SKM-1 (cell line): ENCODE measurements at regions not wholly inside any gene's neighbourhood (a gene's known extent, or its start where the extent isn't known, plus 50 kb on each side); places are given as distances from the start of the nearest gene placed in this dataset.

ENCODE experiments used
- DNase-seq: peaks from one replicate; lab custom pipeline; 2025; ENCODE audit not compliant: unreplicated experiment; lab: John Stamatoyannopoulos, UW

GRCh38 chr13:105655046-105655445 is 880.4 kb downstream of the EFNB2 start:
- no peak for DNase-seq

DNA sequence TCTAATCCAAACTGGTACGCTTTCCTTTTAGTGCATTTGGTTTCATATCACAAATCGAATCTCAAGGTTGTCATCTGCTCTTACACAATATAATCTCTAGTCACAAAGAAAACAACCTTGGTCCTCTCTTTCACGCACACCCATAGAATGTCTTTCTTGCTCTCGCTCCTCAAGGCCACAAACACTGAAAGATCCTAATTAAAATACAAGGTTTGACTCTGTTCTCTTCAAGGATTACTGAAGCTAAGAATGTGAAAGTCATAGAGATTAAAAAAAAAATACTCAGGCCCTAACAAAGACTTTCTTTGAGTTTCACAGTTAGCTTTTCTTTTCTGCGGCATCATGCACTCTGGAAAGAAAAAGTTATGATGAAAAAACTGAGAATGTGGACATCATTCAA is 891.5 kb downstream of the EFNB2 start:
- no peak for DNase-seq

DNA sequence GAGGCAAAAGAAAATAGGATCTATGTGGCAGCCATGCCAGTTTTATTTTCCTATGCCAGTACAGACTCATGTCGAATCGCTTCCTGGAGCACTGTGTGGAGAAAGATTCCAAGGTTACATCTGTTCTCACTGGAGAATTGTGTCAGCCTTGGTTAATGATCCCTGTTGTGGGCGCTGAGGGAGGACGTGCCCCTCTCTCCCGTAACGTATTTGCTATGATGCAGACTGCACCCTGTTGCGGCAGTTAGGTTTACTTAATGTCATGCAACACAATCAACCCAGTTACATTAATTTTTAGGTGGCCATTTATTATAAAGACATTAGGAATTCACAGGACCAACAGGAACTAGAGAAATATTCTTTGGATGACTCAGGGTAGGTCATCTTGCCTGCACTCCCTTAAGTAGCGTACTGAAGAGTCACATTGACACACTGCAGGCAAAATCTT is 892.9 kb downstream of the EFNB2 start:
- no peak for DNase-seq

GRCh38 chr13:105641121-105641520 is 894.3 kb downstream of the EFNB2 start:
- no peak for DNase-seq

- DNase-seq, result no peak
Observed at GRCh38 chr13:105638426-105638825, 897.0 kb downstream of the EFNB2 start.

DNA sequence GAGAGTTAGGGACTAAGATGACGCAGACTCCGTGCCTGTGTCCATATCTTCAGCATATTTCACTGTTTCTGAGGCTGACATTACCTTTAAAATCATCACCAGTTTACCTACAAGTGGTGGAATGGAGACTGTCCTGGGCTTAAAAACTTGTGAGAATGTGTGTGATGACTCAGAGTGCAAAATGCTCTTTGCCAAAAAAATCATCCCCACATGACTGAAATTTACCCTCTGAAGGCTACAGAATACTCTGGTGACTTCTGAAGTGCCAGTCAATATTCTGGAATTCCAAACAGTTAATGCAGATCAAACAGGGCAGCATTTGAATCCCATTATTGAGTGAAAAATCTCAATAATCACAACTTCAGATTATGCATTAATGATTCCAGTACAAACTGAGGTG is 901.4 kb downstream of the EFNB2 start:
- no peak for DNase-seq

DNA sequence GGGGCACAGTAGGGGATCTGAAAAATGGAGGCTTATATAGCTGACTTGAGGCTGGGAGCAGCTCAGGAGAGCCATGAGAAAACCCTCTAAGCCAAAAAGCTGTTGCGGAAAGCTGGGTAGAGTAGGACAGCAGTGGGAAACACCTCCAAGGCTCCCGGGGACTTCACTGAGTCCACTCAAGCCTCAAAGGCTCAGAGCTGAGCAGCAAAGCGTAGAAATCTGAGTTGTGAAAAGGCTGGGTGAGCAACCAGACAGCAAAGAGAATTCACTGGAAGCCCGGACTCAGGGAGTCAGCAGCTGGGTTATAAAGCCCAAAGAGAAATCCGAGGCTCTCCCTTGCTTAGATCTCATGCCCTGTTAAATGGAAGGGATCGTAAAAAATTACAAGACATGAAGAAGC is 905.0 kb downstream of the EFNB2 start:
- DNase-seq, result no peak

GRCh38 chr13:105627270-105627669 is 908.2 kb downstream of the EFNB2 start:
- no peak for DNase-seq

GRCh38 chr13:105625691-105626090 is 909.8 kb downstream of the EFNB2 start:
- DNase-seq, result no peak

- no peak for DNase-seq
Observed at GRCh38 chr13:105616333-105617075, 919.0 kb downstream of the EFNB2 start.

DNA sequence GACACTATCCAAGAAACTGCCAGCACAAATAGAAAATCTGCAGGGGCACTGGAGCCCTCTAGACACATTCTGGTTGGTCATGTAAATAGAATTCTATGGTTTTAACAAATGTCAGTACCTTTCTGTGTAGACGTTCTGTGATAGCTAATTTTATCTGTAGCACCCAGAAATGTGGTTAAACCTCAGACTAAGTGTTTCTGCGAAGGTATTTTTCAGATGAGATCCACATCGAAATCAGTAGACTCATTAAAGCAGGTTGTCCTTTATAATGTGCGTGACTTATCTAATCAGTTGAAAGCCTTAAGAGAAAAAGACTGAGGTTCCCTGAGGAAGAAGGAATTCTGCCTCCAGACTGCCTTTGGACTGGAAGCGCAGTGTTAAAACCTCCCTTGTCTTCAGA is 922.9 kb downstream of the EFNB2 start:
- DNase-seq, result no peak

- DNase-seq, result no peak
Observed at GRCh38 chr13:105611424-105611823, 924.0 kb downstream of the EFNB2 start.

DNA sequence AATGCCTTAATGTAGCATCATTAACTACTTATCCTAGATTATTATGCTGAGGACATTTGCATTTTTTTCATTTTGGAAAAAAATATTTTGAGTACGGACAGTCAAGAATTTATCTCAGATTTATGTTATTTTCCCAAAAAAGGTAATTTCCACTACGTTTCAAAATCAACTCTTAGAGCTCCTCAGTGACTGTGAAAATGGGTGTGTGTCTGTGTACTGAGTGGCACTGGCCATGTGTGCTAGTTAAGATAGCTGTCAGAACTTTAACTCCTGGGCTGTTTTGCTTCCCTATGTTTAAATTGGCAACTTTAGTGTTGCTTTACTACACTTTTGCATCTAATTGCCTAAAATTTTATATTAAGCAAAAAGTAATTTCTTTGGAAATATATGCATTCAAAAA is 927.4 kb downstream of the EFNB2 start:
- DNase-seq, result no peak

GRCh38 chr13:105607426-105607825 is 928.0 kb downstream of the EFNB2 start:
- no peak for DNase-seq

- DNase-seq, result no peak
Observed at GRCh38 chr13:105607016-105607415, 928.4 kb downstream of the EFNB2 start.

- no peak for DNase-seq
Observed at GRCh38 chr13:105602956-105603670, 932.3 kb downstream of the EFNB2 start.

- no peak for DNase-seq
Observed at GRCh38 chr13:105599477-105600037, 935.9 kb downstream of the EFNB2 start.

DNA sequence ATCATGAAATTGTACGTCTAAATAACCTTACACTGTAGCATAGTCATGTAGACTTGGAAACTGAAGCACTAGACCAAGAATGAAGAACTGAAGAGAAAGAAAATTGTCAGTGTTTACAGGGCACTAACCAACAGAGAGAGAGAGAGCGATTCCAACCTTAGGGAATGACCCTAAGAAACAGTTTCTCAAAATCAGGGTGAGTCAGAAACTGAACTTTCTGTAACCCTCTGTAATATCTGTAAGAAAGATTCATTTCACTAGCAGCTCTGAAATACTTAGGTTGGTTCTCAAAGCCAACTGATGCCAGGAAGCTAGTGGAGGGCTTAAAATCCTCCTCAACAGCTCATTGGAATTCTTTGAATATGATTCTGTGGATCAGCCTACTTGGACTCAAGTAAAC is 936.9 kb downstream of the EFNB2 start:
- DNase-seq, result no peak

DNA sequence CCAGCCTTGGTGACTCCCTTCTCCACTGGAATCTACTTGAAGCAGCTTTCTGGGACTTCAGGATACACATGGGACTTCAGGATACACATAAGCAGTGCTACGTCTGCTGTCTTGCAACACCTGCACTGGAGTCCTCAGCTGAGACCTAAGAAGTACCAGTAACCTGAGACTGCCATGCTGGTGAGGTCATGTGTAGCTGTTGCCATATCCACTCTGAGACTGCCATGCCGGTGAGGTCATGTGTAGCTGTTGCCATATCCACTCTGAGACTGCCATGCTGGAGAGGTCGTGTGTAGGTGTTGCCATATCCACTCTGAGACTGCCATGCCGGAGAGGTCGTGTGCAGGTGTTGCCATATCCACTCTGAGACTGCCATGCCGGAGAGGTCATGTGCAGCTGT is 937.9 kb downstream of the EFNB2 start:
- no peak for DNase-seq

GRCh38 chr13:105595471-105595870 is 940.0 kb downstream of the EFNB2 start:
- DNase-seq, result no peak

DNA sequence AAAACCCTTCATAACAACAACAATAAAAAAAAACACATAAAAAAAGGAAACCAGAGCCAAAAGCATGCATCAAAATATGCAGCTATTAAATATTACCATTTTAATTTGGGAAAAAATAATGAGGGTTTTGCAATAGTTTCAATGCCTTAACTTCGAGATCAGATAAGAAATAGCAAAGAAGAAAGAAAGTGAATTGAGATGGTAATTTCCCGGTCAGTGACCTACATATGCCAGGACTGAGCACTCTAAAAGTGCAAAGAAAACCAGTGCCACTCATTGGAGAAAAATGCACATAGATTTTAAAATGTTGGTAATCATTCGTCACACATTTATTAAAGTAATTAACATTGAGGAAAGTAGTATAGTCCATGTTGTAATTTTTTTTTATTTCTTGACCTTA is 944.2 kb downstream of the EFNB2 start:
- no peak for DNase-seq

GRCh38 chr13:105587786-105588185 is 947.7 kb downstream of the EFNB2 start:
- DNase-seq, result no peak
